ENCODE measurements at regions not wholly inside any gene's neighbourhood (a gene's known extent, or its start where the extent isn't known, plus 50 kb on each side); places are given as distances from the start of the nearest gene placed in this dataset.

GRCh38 chr6:165762876-165763275 lies 99.8 kb upstream of the PDE10A start:
- TF ChIP-seq, protein P1, sequence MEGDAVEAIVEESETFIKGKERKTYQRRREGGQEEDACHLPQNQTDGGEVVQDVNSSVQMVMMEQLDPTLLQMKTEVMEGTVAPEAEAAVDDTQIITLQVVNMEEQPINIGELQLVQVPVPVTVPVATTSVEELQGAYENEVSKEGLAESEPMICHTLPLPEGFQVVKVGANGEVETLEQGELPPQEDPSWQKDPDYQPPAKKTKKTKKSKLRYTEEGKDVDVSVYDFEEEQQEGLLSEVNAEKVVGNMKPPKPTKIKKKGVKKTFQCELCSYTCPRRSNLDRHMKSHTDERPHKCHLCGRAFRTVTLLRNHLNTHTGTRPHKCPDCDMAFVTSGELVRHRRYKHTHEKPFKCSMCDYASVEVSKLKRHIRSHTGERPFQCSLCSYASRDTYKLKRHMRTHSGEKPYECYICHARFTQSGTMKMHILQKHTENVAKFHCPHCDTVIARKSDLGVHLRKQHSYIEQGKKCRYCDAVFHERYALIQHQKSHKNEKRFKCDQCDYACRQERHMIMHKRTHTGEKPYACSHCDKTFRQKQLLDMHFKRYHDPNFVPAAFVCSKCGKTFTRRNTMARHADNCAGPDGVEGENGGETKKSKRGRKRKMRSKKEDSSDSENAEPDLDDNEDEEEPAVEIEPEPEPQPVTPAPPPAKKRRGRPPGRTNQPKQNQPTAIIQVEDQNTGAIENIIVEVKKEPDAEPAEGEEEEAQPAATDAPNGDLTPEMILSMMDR (IDR thresholded peaks at IDR 0.05) = no peak
- no peak for TF ChIP-seq POLR2A (IDR thresholded peaks at IDR 0.05)
- no peak for TF ChIP-seq POLR2AphosphoS5 (IDR thresholded peaks at IDR 0.05)

Data from prostate gland (tissue), 2 donors.